Thyroid gland (tissue), 4 donors: ENCODE measurements at regions not wholly inside any gene's neighbourhood (a gene's known extent, or its start where the extent isn't known, plus 50 kb on each side); places are given as distances from the start of the nearest gene placed in this dataset.
"Not testable (repeated sequence)": the region's sequence is repeated elsewhere in the genome, so short reads cannot be mapped to it uniquely, and the experiment has no call there.

Experiments used
- POLR2A ChIP-seq, 2 donors: fragments of 450-650 bp; IDR thresholded peaks; one replicate each; pipeline ENCODE4 v1.6.1; 2017; ENCODE audit warnings: antibody characterized with exemption in 2 of 2, mild to moderate bottlenecking in 2 of 2, moderate library complexity in 1 of 2
- TF ChIP-seq, protein P1 (sequence below), 6 experiments: fragments of 200-600 bp in 3 of 6; fragments of 450-650 bp in 3 of 6; sonication (generic) in 3 of 6; IDR thresholded peaks; one replicate each; pipeline ENCODE4 v1.5.1; 2016 to 2019; ENCODE audit warnings: antibody characterized with exemption in 6 of 6, mild to moderate bottlenecking in 2 of 6, inconsistent platforms in 1 of 6, moderate library complexity in 1 of 6

DNA sequence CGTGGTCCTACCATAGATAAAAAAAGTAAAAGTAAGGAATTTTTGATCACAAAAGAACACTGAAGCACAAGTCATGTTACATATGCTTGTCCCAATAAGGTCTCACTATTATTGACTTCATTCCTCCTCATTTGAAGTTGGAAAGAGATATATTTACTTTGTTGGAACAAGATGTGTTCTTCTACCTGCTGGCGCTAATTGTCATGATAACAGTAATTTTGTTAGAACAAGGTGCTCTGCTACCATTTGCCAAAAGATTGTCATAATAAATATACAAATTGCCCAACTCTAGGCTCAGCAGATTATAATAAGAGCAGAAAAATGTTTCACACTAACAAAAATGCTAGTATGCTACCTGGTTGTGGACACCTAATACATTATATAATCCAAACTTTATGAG is 77.0 kb downstream of the CCDC74A start:
- TF ChIP-seq, protein P1, sequence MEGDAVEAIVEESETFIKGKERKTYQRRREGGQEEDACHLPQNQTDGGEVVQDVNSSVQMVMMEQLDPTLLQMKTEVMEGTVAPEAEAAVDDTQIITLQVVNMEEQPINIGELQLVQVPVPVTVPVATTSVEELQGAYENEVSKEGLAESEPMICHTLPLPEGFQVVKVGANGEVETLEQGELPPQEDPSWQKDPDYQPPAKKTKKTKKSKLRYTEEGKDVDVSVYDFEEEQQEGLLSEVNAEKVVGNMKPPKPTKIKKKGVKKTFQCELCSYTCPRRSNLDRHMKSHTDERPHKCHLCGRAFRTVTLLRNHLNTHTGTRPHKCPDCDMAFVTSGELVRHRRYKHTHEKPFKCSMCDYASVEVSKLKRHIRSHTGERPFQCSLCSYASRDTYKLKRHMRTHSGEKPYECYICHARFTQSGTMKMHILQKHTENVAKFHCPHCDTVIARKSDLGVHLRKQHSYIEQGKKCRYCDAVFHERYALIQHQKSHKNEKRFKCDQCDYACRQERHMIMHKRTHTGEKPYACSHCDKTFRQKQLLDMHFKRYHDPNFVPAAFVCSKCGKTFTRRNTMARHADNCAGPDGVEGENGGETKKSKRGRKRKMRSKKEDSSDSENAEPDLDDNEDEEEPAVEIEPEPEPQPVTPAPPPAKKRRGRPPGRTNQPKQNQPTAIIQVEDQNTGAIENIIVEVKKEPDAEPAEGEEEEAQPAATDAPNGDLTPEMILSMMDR (IDR thresholded peaks at IDR 0.05), result not testable (repeated sequence)
- TF ChIP-seq POLR2A (IDR thresholded peaks at IDR 0.05), result not testable (repeated sequence)
